Lower leg skin (tissue), 4 donors: ENCODE measurements at regions not wholly inside any gene's neighbourhood (a gene's known extent, or its start where the extent isn't known, plus 50 kb on each side); places are given as distances from the start of the nearest gene placed in this dataset.

Source experiments
- DNase-seq, 2 donors: peaks; one replicate each; pipeline ENCODE4 v3.0.0-alpha.2; 2019; ENCODE audit warnings: low spot score in 2 of 2
- H3K4me3 ChIP-seq: fragments of 200-600 bp; sonication (generic); 2 replicates; pipeline ENCODE4 v1.5.1; 2017; ENCODE audit warnings: mild to moderate bottlenecking, low read depth; ENCODE audit not compliant: poor library complexity, severe bottlenecking
- CTCF ChIP-seq, 3 donors: fragments of 450-650 bp; IDR thresholded peaks; one replicate each; pipeline ENCODE4 v1.5.1; 2016; ENCODE audit warnings: antibody characterized with exemption in 3 of 3, mild to moderate bottlenecking in 3 of 3, moderate library complexity in 2 of 3
- POLR2A ChIP-seq, 2 donors: fragments of 450-650 bp; IDR thresholded peaks; one replicate each; pipeline ENCODE4 v1.6.1; 2016 to 2017; ENCODE audit warnings: antibody characterized with exemption in 2 of 2, mild to moderate bottlenecking in 1 of 2, moderate library complexity in 1 of 2
- WGBS, 2 donors: methylation state at CpG; one replicate each; pipeline ENCODE4 v1.1.5; 2018; 5-methylcytosine and 5-hydroxymethylcytosine counted together
- intact Hi-C: fragments of 100-400 bp; cut with DNase I; formaldehyde crosslinking; loops from one replicate; pipeline ENCODE4 v1.15.0; 2023; ENCODE audit warnings: low total_unique reads

GRCh38 chr2:217335341-217335966, 475.6 kb upstream of the TNP1 start:
- H3K4me3 ChIP-seq: no peak overlapping the region
- TF ChIP-seq CTCF (IDR thresholded peaks at IDR 0.05): no peak
- TF ChIP-seq POLR2A (IDR thresholded peaks at IDR 0.05): no peak
- intact Hi-C loops: no loop called here
- DNase-seq: no peak
- WGBS, 2 donors: 86 to 92% methylated on average over 5 of the region's 5 CpGs

- no peak for DNase-seq
- intact Hi-C loops: no loop called here
- TF ChIP-seq CTCF (IDR thresholded peaks at IDR 0.05) (no peak), POLR2A (IDR thresholded peaks at IDR 0.05) (no peak)
- H3K4me3 ChIP-seq: no peak overlapping the region
These were observed 474.7 kb upstream of the TNP1 start for GRCh38 chr2:217334561-217334960.

GRCh38 chr2:217332866-217333265, 473.0 kb upstream of the TNP1 start:
- 78 to 92% methylated on average over 9 of the region's 9 CpGs for WGBS, 2 donors
- no peak overlapping the region for H3K4me3 ChIP-seq
- intact Hi-C loops: no loop called here

GRCh38 chr2:217332417-217332791, 472.5 kb upstream of the TNP1 start:
- no peak for TF ChIP-seq CTCF (IDR thresholded peaks at IDR 0.05)
- no peak for TF ChIP-seq POLR2A (IDR thresholded peaks at IDR 0.05)
- peak in 1 of 2 donors; percentile 57 for DNase-seq
- no peak overlapping the region for H3K4me3 ChIP-seq
- intact Hi-C loops: no loop called here
- 96 to 98% methylated on average over 2 of the region's 2 CpGs for WGBS, 2 donors

More at GRCh38 chr2:217332866-217333265, 473.0 kb upstream of the TNP1 start:
- TF ChIP-seq CTCF (IDR thresholded peaks at IDR 0.05): no peak
- no peak for TF ChIP-seq POLR2A (IDR thresholded peaks at IDR 0.05)
- peak in 1 of 2 donors; percentile 57 for DNase-seq

GRCh38 chr2:217331523-217332416, 471.9 kb upstream of the TNP1 start:
- peak in 1 of 2 donors; percentile 40 for DNase-seq
- no peak overlapping the region for H3K4me3 ChIP-seq
- intact Hi-C loops: no loop called here
- 65 to 69% methylated on average over 3 of the region's 3 CpGs for WGBS, 2 donors
- peak in 1 of 3 donors; percentile 29 for TF ChIP-seq CTCF (IDR thresholded peaks at IDR 0.05)
- no peak for TF ChIP-seq POLR2A (IDR thresholded peaks at IDR 0.05)
